HG03139 (cell line): ENCODE measurements at regions not wholly inside any gene's neighbourhood (a gene's known extent, or its start where the extent isn't known, plus 50 kb on each side); places are given as distances from the start of the nearest gene placed in this dataset.
A peak's percentile ranks its signal among the peaks of the same experiment; 100 is the strongest.

Experiments used
- ATAC-seq: cut with Tn5 transposase; IDR thresholded peaks from one replicate; pipeline ENCODE4 v1.9.1; 2021; ENCODE audit not compliant: unreplicated experiment

DNA sequence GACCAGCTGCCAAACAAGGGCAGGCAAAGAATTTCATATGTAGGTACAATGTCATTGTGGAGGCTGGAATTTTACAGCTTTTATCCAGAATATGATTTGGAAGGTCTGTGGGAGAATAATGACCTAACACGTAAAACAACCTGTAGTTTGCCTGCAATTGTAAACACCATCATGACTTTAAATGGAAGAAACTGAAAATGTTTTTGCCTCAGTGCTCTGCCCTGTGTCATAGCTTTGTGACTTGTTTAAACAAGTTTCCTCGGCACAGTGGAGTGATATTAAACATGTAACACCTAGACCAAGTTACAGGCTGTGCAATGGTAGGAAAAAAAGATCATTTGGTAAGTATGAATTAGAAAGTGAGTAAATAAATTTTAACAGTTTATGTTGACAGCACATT is 171.6 kb upstream of the MBNL1 start:
- ATAC-seq, result no peak

DNA sequence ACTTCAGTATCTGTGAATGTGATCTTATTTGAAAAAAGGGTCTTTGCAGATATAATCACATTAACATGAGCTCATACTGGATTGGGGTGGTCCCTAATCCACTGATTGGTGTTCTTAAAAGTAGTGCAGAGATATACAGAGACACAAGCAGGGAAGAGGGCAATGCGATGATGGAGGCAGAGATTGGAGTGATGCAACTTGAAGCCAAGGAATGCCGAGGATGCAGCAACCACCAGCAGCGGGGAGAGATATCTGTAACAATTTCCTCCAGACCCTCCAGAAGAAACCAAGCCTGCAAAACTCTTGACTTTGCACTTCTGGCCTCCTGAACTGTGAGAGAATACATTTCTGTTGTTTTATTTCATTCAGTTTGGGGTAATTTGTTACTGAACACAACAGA is 171.0 kb upstream of the MBNL1 start:
- ATAC-seq, result no peak

DNA sequence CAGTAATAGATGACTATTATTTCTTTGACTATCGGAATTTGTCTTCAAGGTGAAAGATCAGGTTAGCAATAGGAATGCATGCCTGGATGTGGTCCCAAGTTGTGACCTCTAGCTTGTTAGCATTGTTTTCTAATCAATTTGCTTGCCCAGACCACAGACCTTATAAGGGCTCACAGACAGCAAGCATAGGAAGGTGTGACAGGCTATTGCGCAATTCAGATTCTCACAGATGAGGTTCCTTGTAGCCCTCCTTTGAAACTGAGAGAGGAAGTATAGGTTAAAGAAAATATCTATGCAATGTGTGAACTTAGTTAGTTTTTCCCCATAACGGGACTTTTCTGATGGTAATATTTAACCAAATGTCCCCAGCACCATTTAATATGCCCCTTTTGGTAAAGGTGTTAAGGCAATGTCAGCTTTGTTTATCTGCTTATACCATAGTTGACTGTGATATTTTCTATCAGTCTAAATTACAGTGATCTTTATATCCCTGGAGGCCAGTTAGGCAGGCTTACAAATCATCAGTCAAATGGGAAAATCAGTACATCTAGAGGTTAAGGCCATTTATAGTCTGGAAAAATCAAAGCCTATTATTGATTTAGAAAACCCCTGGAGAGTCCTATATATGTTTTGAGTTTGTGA is 168.1 kb upstream of the MBNL1 start:
- peak; percentile 98 for ATAC-seq

DNA sequence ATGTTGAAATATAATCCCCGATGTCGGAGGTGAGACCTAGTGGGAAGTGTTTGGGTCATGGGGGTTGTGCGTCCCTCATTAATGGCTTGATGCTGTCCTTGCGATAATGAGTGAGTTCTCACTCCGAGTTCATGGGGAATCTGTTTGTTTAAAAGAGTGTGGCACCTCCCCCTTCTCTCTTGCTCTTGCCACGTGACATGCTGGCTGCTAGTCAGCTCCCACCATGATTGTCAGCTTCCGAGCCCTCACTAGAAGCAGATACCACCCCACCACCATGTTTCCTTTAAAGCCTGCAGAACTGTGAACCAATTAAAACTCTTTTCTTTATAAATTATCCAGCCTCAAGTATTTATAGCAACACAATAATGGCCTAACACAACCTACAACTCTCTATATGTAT is 166.3 kb upstream of the MBNL1 start:
- ATAC-seq, result no peak

DNA sequence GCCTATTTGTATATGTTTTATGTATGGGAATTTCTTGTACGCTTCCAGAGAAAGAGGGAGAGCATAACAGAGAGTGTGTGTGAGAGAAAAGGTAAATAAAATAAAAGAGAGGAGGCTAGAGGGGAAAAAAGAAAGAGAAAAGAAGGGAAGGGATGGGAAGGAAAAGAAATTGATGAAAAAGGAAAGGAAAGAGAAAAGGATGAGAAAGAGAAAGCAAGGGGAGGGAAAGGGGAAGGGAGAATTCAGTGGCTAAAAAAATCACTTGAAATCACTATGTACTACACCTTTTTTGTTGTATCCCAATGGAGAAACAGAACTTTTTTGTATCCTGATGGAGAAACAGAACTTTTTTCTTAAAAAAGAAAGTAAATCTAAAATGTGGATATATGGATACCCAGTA is 165.5 kb upstream of the MBNL1 start:
- no peak for ATAC-seq

DNA sequence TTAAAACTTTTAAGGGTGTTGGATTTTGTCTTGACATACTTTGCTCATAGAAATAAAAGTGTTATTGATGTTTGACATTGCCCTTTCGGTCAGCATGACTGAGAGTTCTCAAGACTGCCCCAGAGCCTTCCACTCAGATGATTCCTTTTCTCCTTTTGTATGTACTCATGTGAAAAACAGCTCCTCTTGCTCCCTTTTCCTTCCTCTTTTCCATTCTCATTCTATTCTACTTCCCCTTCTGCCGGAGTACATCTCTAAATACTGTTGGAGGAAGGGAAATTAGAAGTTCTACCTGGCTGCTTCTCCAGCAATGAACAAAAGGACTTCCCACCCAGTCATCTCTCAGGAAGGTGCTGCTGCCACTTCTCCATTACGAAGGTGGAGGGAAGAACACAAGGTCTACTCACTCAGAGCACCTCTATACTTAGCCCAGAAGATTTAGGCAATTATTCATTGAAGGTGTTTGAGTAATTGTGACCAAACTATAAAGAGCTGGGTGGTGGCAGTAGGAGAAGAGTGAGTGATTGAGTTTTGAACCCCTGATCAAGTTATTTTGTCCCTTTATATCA is 163.8 kb upstream of the MBNL1 start:
- no peak for ATAC-seq

DNA sequence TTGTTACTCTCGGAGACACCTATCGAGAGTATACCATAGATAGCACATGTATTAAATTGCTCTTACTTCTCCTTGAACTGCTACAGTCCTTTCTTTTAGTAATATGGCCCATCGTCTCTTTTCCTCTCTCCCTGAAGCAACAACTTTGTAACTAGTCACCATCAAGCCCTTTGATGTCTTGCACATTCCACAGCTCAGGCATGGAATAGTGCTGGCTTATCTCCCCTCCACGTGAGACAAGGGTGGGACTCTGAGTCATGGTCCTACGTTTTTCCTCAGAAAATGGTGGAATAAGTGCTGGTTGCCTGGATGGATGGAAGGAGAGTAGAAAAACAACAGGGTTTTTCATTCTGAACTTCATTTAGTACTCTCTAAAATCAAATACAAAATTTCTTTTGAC is 163.3 kb upstream of the MBNL1 start:
- no peak for ATAC-seq

DNA sequence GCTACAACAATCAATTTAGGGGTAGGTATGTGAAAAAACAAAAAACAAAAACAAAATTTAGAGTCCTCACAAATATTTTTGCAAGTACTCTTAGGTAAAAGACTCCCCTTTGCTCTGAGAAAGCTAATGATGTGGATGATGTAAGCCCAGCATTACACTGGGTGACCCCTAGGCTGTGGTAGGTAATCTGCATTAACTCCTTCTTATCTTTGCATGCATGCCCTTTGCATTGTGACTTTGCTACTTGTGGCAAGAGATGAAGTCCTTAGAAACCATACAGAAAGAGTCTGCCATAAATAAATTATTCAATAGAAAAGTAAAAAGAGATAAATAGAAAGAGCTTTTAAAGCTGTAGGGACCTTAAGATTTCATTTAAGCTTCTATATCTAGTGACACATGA is 159.7 kb upstream of the MBNL1 start:
- no peak for ATAC-seq

DNA sequence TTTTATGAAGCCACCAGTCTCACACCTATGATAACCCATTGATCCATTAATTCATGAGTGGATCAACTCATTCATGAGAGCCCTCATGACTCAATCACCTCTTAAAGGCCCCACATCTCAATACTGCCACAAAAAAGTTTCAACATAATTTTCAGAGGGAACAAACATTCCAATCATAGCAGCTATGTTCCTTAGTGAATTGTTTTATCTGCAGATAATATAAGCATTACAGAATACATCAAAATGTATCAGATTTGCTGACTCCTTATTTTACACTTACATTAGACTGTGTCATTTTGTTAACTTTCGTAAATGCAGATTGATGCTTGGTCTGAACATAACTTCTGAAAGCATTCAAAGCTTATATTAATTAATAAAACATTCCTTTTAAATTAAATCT is 155.3 kb upstream of the MBNL1 start:
- ATAC-seq, result no peak

DNA sequence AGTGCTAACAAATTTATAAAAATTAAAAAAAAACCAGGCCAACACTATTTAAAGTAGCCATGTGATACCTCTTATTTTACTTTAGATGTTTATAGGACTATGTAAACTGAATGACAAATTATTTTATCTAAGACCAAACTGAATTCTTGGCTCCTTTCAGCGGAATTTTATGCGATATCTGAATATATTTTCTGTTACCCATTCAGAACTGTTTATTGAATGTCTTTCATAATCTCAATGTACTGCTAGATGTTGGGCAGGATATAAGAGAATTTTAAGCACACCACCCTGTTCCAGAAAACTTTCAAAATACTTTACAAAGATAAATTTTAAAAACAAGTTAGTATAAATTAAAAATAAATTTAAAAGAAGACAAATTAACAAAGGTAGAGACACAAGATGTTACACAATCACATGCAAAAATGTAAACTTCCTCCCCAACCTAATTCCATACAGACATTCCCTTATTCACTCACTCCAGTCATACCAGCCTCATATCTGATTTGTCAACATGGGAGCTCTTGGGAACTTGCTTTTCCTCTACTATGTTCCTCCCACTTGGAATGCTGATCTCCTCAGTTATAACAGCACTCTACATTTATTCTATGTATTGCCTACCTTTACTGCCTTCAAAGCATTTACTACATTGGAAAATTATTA is 154.6 kb upstream of the MBNL1 start:
- no peak for ATAC-seq

DNA sequence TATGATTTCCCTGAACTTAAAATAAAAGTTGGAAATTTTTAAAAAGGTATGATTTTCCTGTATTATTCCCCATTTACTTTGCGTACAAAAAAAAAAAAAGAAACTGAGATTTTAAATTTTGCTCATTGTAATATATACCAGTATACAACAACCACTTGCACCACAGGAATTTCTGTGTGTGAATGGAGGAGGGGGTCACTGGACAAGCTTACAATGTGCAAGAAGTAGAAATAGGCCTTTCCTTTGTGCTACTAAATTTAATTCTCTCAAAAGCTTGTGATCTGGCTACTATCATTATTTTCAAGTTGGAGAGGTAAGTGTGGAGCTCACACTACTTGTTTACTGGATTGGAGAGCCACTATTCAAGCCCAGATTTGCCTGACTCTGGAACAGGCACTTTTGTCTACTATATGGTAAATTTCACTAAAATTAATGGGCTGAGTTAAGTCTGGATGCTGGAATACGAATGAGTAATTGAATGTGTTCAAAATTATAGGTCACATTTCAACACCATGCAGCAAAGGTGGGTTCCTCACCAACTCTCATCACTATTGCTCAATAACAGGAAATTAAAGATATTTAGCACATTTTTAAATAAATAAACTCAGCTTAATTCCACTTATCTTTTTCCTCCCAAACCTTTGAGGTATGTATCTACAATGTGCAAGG is 148.0 kb upstream of the MBNL1 start:
- no peak for ATAC-seq

DNA sequence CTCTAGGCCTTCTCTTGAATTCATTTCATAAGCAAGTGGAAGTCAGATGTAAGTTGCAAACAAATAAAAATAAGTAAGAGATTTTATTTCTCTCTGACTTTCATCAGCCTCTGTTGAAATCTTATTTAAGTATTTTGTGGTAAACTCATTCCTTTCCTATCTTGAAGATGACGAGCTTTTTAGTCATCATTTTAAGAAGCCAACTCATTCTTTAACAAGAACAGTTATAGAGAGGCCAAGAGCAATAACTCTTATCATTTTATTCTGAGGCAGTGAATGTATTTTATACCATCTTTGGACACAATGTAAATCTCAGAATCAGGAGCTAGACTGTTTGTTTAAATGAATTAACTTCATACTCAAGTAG is 147.5 kb upstream of the MBNL1 start:
- no peak for ATAC-seq

DNA sequence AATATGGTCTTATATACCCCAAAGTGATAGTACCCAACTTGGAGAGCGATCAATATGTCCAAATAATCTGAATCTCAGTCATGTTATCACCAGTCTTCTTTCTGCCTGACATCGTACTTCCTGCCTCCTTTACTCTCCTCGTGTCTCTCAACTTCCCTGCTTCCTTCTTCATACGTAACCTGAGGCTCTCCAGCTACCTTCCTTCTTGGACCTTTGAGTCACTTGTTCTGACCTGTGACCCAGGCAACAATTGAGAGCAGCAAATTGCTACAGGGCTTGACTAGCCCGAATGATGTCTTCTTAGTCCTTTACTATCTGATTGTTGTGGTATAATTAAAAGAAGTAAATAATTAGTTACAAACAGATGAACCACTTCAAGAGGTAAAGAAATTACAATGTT is 145.9 kb upstream of the MBNL1 start:
- ATAC-seq, result no peak

DNA sequence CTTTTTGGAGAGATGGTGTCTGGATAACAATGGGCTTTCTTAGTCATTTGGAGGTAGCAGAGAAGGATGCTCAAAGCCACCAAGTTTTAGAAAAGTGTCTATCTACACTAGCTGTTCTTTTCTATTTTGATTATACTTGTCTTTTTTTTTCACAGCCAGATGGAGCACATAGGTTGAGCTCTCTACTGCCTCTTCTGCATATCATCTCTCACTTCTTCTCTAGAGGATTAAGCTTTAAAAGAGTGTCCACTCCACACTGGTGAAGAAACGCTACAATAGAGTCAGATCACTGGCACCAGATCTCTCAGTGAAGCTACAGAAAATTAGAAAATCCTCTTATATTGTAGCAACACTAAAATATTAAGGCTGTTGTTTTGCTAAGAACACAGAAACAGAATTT is 145.3 kb upstream of the MBNL1 start:
- no peak for ATAC-seq

DNA sequence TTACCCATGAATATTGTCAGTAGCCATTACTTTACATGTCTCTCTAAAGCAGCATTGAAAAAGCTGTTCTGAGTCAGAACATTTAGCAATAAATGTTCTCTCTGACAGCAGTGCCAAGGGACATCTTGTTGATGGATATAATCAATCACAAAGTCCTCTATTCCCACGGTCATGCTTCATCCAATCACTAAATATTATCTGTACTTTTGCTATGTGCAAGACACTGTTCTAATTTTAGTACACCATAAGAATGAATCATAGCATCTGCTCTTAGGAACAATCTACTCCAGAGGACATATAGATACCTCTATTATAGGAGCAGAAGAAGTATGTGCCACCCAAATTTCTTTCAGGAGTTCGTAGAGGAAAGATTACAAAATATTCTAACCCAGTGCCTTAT is 142.5 kb upstream of the MBNL1 start:
- ATAC-seq, result no peak

DNA sequence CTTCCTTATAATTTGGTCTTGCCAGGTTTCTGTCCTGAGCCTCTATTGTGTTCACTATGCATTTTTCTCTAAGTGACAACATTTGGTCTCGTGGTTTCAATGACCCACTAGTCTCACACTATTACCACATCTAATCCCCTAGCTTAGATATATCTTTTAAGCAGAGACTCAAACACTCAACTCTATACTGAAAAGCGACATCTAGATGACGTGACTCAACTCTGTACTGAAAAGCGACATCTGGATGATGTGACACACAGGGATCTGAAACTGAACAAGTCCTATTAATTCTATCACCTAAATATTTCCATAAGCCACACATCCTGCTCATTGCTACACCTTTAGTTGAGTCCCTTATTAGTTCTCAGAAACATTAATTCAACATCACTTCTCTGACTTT is 141.7 kb upstream of the MBNL1 start:
- ATAC-seq, result peak; percentile 98

DNA sequence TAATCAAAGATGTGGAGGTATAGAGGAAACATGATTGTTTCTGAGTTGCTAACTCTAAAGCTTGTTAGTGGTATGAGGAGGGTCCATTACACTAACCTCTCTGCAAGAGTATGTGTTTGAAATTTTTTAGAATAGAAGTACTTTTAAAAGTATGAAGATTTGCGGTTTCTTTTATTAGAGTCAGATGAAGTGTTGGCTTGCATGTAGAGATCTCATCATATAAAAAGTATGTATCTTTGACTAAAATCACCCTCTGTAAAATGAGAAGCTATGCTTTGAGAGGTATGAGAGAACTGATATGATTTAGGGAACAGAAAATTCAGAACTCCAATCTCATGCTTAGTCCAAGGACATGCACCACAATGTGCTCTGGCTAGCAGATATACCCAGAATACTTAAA is 140.4 kb upstream of the MBNL1 start:
- no peak for ATAC-seq

DNA sequence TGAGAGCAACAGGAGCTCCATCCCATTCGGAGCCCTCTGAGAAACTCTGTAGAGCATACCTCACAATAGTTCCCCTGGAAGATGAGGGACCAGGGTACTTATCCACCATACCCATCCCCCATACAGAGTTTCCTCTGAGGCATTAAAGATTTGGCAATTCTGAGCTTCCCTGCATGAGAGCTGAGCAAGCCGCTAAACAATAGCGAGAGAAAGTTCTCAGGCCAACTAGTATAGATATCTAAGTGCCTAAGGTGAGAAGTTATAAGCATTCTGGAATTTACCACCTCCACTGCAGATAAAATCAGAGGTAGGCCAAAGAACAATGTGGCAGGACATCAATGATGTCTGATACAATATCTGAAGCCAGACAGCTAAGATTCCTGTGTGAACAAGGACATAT is 129.1 kb upstream of the MBNL1 start:
- ATAC-seq, result no peak

DNA sequence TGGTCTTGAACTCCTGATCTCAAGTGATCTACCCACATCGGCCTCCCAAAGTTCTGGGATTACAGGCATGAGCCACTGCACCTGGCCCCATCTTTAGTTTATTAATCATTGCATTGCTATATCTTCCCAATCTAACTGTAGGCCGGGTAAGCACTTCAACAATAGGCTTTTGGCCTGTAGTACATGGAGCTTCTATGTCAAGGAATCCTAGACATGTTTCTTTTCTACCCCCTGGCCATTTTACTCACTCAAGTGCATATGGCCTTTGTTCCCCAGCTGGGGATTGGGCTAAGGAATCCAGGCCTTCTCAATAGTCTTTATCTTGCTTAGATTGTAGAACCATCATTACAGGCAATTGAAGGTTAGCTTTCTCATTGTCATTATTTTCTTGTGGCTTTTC is 122.3 kb upstream of the MBNL1 start:
- ATAC-seq, result no peak

DNA sequence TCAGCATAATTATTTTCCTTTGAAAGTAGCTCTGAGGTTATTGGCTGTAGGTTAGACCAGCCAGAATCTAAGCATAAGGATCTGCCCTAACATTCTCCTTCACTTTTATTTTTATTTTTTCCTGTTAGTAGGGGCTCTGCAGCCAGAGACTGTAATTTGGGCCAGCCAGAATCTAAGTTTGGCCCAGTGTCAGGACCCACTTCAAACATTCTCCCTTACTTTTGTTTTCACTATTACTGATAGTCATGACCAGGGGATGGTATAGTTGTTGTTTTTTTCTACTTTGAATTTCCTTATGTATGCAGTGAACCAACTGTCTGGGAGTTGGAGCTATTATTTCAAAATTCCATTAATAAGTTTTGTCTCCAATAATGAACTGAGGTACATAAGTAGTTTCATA is 121.0 kb upstream of the MBNL1 start:
- no peak for ATAC-seq

DNA sequence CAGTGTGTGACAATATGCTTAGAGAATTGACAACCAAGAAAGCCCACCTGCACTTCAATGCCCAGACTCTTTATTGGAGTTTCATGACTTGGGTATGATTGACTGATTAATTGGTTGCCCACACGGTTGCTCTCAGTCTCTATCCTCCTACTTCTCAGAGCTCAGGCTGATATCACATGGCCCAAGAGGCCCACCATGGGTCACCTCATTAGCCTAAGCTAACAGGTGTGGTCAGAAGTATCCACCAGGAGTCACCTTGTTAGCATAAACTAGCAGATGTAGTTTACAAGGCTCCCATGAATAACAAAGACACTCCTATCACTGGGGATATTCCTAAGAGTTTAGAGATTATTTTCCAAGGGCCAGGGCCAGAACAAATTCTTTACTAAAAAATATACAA is 120.2 kb upstream of the MBNL1 start:
- no peak for ATAC-seq

DNA sequence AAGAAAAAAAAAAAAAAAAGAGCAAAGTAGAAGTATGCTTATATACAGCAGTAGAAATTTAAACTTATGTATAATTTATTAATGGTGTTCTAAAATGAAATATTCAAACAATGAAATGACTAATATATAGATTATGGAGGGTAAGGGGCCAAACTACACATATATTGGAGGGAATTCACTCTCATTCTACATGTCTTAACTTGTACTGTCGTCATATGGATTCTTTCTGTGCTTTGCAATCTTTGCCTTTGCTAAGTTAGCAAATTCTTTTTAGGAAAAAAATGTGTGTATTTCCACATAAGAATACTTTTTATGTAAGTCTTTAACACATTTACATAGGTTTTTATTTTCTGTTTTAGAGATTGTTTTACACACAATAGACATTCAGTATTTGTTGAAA is 118.9 kb upstream of the MBNL1 start:
- ATAC-seq, result no peak
